ENCODE measurements at regions not wholly inside any gene's neighbourhood (a gene's known extent, or its start where the extent isn't known, plus 50 kb on each side); places are given as distances from the start of the nearest gene placed in this dataset.

DNA sequence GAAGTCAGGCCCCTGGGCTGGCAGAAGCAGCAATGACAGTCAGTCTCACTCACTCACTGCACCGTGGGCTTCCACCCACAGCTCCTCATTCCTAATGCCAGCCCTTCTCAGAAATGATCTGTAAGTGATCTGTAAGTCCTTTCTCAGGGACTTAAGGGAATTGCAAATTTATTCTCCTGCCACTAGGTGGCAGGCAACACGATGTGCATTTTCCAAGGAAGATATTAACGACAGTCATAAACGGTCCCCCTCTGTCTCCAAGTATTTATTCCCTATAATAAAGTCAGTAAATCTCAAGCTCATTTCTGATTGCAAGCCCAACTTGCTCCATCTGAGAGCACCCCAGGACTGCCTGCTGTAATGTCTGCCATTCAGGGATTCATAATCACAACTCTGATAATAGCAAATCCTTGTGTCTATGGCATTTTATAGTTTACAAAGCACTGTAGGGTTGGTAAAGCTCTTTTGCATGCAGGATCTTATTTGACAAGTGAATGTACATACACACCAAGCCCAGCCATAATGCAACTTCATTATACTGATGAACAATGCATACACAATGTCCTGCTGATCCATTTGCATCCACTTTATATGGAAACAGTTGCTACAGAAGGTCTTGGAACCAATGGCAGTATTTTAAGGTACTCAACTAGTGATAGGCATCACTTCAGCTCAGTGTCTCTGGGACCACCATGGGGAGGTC lies 380.5 kb upstream of the CAMK1G start:
- H3K36me3 ChIP-seq (ENCODE audit: insufficient read depth, low read length), result no peaks in the 10 kb centered on the region
- H3K4me1 ChIP-seq (ENCODE audit: insufficient read depth, low read length, poor library complexity, severe bottlenecking), result no peaks in the 10 kb centered on the region
- peak; percentile 44 for DNase-seq (ENCODE audit: low spot score)
- ChIA-PET POLR2A (no interaction called here), CTCF (ENCODE audit: unreplicated experiment) (no interaction called here)
- H4K20me1 ChIP-seq (ENCODE audit: insufficient read depth, low read length), result no peaks in the 10 kb centered on the region
- no TSS peak for BruUV-seq (replicated peaks)
- intact Hi-C loops (cut with micrococcal nuclease; ENCODE audit: unreplicated experiment), result loop anchor here (5.0 kb wide), 1 partner anchor 149 kb away; no protein-coding TSS in a partner anchor
- no peak overlapping the region for H3K27ac ChIP-seq (ENCODE audit: low read depth, low read length, poor library complexity, severe bottlenecking)
- H2AFZ ChIP-seq (ENCODE audit: low read length), result no peak overlapping the region
- H3K4me3 ChIP-seq (ENCODE audit: low read depth, low read length, poor library complexity, severe bottlenecking), result no peak overlapping the region
- H3K9me2 ChIP-seq (ENCODE audit: insufficient read depth, low read length), result no peaks in the 10 kb centered on the region
- TF ChIP-seq CTCF (conservative IDR thresholded peaks at IDR 0.05; ENCODE audit: low read length) (peak; percentile 83), EZH2phosphoT487 (IDR thresholded peaks at IDR 0.05; ENCODE audit: borderline replicate concordance, low read depth, low read length) (no peak)
- no peaks in the 10 kb centered on the region for H3K9me3 ChIP-seq (ENCODE audit: low read length)
- H3K79me2 ChIP-seq (ENCODE audit: insufficient read depth, low read depth, low read length), result no peaks in the 10 kb centered on the region
- no peak overlapping the region for H3K4me2 ChIP-seq (ENCODE audit: low read length)

DNA sequence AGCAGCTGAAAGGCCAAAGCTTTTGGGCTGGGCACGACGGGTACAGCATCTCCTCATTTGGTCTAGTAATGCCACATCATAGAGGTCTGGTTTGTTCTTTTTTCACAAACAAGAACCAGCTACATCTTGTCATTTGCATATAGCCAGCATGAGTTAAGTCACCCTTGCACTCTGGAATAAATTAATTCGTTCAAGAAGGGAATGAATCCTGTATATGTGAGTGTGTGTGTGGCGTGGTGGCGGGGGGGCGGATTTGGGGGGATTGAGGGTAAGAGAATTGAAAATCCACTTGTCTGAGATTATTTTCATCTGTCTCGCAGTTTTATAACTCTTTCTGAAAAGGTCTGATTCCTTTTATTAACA lies 380.0 kb upstream of the CAMK1G start:
- no peak overlapping the region for H2AFZ ChIP-seq (ENCODE audit: low read length)
- no peaks in the 10 kb centered on the region for H3K9me2 ChIP-seq (ENCODE audit: insufficient read depth, low read length)
- no peaks in the 10 kb centered on the region for H4K20me1 ChIP-seq (ENCODE audit: insufficient read depth, low read length)
- no peaks in the 10 kb centered on the region for H3K4me1 ChIP-seq (ENCODE audit: insufficient read depth, low read length, poor library complexity, severe bottlenecking)
- CTCF ChIA-PET (ENCODE audit: unreplicated experiment), result no interaction called here
- TF ChIP-seq CTCF (conservative IDR thresholded peaks at IDR 0.05; ENCODE audit: low read length) (no peak), EZH2phosphoT487 (IDR thresholded peaks at IDR 0.05; ENCODE audit: borderline replicate concordance, low read depth, low read length) (no peak)
- H3K9me3 ChIP-seq (ENCODE audit: low read length), result no peaks in the 10 kb centered on the region
- no peak overlapping the region for H3K4me3 ChIP-seq (ENCODE audit: low read depth, low read length, poor library complexity, severe bottlenecking)
- H3K27ac ChIP-seq (ENCODE audit: low read depth, low read length, poor library complexity, severe bottlenecking), result no peak overlapping the region
- intact Hi-C loops (cut with micrococcal nuclease; ENCODE audit: unreplicated experiment), result loop anchor here (5.0 kb wide), 1 partner anchor 149 kb away; no protein-coding TSS in a partner anchor
- DNase-seq (ENCODE audit: low spot score), result no peak
- no TSS peak for BruUV-seq (replicated peaks)
- no peaks in the 10 kb centered on the region for H3K79me2 ChIP-seq (ENCODE audit: insufficient read depth, low read depth, low read length)
- no peak overlapping the region for H3K4me2 ChIP-seq (ENCODE audit: low read length)
- POLR2A ChIA-PET, result no interaction called here
- H3K36me3 ChIP-seq (ENCODE audit: insufficient read depth, low read length), result no peaks in the 10 kb centered on the region

DNA sequence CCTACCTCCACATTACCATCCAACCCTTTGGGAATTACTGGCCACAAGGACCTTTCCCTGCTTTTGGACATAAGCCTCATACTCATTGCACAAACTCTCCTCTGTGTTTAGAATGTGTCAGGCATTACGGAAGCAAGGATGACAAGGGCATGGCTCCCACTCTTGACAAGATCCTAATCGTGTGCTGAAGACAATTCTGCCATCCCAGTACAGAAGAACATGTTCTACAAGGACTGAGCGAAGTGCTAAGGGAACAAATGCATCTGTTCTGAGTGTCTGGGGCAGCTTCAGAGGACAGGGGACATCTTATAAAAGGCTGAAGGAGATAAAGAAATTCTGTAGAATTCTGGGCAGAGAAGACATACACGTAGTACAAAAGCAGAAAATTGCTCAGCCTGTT lies 378.5 kb upstream of the CAMK1G start:
- BruUV-seq (replicated peaks), result no TSS peak
- intact Hi-C loops (cut with micrococcal nuclease; ENCODE audit: unreplicated experiment), result no loop called here
- DNase-seq (ENCODE audit: low spot score), result no peak
- Histone ChIP-seq H3K27ac (ENCODE audit: low read depth, low read length, poor library complexity, severe bottlenecking) (no peak overlapping the region), H3K79me2 (ENCODE audit: insufficient read depth, low read depth, low read length) (no peaks in the 10 kb centered on the region), H3K36me3 (ENCODE audit: insufficient read depth, low read length) (no peaks in the 10 kb centered on the region), H3K4me1 (ENCODE audit: insufficient read depth, low read length, poor library complexity, severe bottlenecking) (no peaks in the 10 kb centered on the region), H3K4me3 (ENCODE audit: low read depth, low read length, poor library complexity, severe bottlenecking) (no peak overlapping the region), H3K4me2 (ENCODE audit: low read length) (no peak overlapping the region), H3K9me3 (ENCODE audit: low read length) (no peaks in the 10 kb centered on the region), H2AFZ (ENCODE audit: low read length) (no peak overlapping the region), H3K9me2 (ENCODE audit: insufficient read depth, low read length) (no peaks in the 10 kb centered on the region), H4K20me1 (ENCODE audit: insufficient read depth, low read length) (no peaks in the 10 kb centered on the region)
- POLR2A ChIA-PET, result no interaction called here
- TF ChIP-seq EZH2phosphoT487 (IDR thresholded peaks at IDR 0.05; ENCODE audit: borderline replicate concordance, low read depth, low read length), result no peak
- CTCF ChIA-PET (ENCODE audit: unreplicated experiment), result no interaction called here
